SHP77 treated with DMSO at 0.1 percent for 48 hours (cell line): ENCODE measurements at regions not wholly inside any gene's neighbourhood (a gene's known extent, or its start where the extent isn't known, plus 50 kb on each side); places are given as distances from the start of the nearest gene placed in this dataset.
A peak's percentile ranks its signal among the peaks of the same experiment; 100 is the strongest.

Experiments
- DNase-seq: peaks from one replicate; lab custom pipeline; 2025; lab: John Stamatoyannopoulos, UW

DNA sequence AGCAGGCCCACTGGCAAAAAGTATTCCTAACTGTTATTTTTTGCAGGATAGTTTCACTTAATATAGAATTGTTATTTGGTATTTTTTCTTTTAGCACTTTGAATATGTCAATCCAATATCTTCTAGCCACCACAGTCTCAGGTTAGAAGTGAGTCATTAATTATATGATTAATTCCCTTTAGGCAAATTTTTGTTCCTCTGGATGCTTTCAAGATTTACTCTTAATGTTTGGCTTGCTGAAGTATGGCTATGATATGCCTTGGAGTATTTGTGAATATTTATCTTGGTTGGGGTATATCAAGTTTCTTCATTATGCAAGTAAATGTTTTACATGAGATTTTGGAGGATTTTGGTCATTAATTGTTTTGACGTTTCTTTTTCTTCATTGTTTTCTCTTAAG lies 152.1 kb upstream of the ALCAM start:
- no peak for DNase-seq

DNA sequence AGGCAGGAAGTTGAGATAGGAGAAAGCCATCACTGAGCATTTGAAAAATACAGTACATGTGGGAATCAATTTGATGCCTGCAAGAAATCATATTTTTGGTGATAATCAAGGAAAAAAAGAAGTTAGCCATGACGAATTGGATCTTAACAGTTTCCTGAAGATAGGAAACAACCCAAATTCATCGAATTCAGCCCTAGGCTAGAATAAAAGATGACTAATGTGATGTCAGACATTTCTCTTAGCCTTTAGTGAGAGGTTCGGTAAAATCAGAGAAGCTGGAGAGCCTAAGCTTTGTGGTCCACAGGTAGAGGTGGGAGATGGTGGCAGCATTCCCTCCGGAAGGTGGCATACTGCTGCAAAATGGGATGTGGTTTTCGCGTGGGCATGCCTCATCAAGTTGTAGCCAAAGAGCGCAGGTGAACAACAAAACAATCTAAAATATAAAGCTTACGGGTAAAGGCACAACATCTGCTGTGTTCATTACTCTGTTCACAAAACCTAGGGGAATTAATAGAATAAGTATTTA lies 144.1 kb upstream of the ALCAM start:
- no peak for DNase-seq

GRCh38 chr3:105223815-105224214 lies 142.9 kb upstream of the ALCAM start:
- no peak for DNase-seq

GRCh38 chr3:105228696-105229095 lies 138.0 kb upstream of the ALCAM start:
- no peak for DNase-seq

DNA sequence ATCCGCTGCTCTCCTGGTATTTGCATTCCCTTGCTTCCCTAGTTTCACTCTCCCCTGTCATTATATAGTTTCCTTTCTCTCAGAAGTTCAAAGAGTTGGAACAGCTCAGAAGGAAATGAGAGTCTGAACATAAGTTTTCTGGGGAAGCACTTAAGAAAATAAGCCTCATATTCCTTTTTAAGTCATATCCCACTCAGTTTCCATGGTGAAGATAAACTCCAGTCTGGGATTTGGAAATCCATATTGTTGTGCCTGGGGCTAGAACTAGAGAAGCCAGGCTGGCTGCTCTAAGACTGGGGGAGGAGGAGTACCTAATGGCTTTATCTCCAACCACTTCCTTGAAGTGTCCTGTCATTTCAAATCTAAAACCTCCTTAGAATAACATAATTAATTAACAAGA lies 134.2 kb upstream of the ALCAM start:
- DNase-seq: no peak

DNA sequence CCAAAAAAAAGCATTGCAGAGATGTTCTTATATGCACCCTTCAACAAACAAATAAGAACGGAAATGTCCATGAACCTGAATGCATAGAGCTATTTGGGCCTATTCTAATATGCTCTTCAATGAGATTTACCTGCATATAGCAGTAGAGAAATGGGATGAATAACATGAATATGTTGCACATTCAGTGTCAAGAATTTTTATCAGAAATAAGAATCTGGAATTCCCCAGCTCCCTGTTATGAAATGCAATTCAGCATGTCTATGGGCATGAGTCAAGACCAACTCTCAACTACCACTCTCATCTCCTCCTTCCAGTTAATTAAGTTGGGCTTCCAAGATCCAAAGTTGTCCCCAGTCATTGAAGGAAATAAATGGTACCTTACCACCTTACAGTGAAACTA lies 133.7 kb upstream of the ALCAM start:
- DNase-seq: no peak

DNA sequence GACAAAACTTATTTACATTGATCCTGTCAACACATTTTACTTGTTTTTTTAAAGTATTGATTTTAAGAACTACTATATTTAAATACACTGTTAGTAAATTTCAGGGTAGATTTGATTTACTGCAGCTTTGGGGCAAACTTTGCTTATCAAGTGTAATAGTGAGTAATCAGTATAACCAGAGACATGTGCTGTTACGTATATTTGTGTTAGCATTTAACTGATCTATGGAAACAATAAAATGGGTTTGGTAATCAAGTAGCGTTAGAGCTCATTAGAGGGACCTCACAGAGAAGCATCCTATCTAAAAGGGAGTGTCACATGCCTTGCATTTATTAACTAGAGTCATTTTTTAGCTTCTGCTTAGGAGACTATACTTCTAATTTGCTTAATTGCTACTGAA lies 131.5 kb upstream of the ALCAM start:
- no peak for DNase-seq

DNA sequence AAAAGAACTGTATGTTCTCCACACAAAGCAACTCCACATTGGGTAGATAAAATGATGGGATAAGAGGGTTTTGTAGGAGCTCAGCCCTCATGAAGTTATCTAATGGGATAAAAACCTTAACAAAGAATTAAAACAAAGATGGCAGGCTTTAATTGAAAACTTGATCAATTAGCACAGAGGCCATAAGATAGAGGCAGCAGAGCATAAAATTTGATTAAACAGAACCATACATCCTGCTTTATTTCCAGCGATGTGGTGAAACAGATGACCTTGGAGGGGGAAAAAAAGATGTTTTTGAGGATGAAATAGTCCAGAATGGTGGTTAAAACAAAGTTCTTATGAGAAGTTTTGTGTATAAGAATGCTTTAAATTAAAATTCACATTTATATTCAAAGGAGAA lies 130.9 kb upstream of the ALCAM start:
- no peak for DNase-seq

- DNase-seq: no peak
Measured at GRCh38 chr3:105238367-105238766, 128.3 kb upstream of the ALCAM start.

GRCh38 chr3:105243076-105243475 lies 123.6 kb upstream of the ALCAM start:
- DNase-seq: no peak

DNA sequence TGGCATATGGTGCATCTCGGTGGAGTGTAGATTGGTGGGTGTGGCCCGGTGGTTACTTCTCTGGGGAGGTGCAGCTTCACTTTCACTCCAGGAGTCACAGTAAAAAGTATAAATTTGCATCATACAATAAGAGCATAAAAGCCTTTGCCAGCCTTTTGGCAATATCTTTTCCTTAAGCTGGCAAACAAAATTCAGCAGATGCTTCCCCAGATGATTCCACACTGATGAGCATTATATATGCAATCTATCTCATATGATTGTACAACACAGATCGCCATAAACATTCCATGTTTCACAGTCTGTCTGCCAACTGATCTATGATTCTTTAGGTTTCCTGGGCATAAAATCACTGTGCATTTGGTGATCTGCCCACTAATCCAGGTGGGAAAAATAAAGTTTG lies 120.2 kb upstream of the ALCAM start:
- no peak for DNase-seq

DNA sequence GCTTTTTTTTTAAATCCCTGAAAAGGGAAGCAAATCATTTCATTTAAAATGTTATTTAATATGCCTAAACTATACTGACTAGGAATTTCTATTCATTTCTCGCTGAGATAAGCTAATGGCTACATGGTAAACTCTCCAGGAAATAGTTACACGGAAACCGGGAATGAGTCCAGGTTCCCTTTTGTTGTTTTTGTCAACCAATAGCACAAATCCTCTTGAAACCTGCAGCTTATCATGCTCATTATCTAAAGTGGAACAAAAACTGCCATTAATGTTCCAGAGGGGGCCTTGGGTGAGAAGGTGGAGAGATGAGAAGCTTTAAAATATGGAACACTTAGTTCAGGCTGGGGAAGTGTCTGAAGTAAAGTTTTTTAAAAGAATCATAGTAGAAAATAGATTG lies 113.5 kb upstream of the ALCAM start:
- peak; percentile 26 for DNase-seq

DNA sequence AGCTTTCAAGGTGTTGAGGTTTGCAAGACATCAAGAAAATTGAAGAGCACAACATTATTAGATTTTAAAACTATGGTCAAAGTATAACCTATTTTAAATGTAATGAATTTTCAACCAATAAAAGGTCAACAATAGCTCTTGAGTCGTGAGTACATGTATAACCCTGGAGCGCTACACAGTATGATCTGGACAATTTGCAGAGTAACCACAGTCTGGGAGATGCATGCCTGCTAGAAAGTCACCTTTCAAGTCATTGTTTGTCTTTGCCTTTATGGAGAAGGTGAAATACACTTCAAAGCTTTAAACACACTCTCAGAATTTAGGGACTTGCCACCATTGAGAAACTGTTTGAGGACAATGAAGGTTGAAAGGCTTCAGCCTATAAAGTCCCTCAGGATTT lies 112.6 kb upstream of the ALCAM start:
- DNase-seq: no peak

- DNase-seq: no peak
Measured at GRCh38 chr3:105255350-105255749, 111.4 kb upstream of the ALCAM start.

- no peak for DNase-seq
Measured at GRCh38 chr3:105259496-105259895, 107.2 kb upstream of the ALCAM start.

GRCh38 chr3:105260385-105260784 lies 106.3 kb upstream of the ALCAM start:
- DNase-seq: no peak

DNA sequence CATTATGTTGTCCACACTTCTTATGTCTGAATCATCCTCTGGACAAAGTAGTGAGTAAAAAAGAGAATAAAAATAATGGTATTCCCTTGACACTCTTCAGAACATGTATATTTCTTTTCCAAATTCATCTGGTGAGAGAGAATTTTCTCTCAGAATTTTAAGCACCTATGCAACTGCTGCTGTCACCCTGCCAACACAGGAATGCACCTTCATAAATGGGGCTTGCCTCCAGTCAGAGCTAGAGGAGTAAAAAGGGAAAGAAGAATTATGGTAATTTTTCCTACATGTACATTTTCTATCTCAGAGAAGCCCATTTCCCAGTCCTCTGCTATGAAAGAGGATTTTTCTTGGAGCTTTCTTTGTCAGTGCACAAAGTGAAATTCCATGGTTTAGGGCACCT lies 92.2 kb upstream of the ALCAM start:
- DNase-seq: no peak

DNA sequence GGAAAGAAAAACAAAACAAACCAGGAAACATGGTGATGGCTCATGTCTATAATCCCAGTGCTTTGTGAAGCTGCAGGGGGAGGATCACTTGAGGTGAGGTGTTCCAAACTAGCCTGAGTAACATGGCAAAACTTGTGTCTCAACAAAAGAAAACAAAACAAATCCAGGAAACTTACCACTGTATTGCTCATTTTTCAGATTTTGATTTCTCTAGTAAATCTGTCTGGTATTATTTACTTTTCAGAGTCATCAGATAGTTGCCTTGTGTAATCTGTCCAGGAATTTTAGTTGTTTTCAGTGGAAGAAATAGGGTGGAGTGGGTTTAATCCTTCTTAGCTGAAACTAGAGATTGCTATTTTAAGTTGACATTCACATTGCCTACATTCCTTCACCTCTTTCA lies 91.8 kb upstream of the ALCAM start:
- no peak for DNase-seq

GRCh38 chr3:105277656-105278055 lies 89.1 kb upstream of the ALCAM start:
- no peak for DNase-seq

GRCh38 chr3:105278688-105279087 lies 88.0 kb upstream of the ALCAM start:
- DNase-seq: no peak

DNA sequence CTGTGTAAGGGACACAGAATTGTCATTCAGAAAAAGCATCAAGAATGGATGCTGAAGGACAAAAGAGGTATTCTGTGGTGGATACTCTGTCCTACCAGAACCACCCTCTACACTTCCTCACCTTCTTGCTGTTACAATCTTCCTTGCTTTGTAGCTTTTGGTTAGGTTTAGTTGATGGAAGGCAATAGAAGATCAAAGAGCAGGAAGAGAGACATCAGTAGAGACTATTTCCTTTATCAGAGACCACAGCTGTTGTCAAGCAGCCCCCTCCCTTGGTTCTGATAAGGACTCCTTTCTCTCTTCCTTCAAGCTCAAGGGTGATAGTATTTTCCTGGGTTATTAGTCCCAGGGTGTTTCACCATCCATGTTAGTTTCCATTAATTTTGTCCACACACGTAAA lies 84.7 kb upstream of the ALCAM start:
- DNase-seq: no peak

- DNase-seq: no peak
Measured at GRCh38 chr3:105284876-105285275, 81.8 kb upstream of the ALCAM start.

- DNase-seq: no peak
Measured at GRCh38 chr3:105285653-105286241, 81.0 kb upstream of the ALCAM start.

GRCh38 chr3:105293441-105293840 lies 73.3 kb upstream of the ALCAM start:
- DNase-seq: no peak
